ENCODE measurements at regions not wholly inside any gene's neighbourhood (a gene's known extent, or its start where the extent isn't known, plus 50 kb on each side); places are given as distances from the start of the nearest gene placed in this dataset.

- no peak for DNase-seq
These were observed 89.9 kb upstream of the RORA start for GRCh38 chr15:61318802-61319525.

DNA sequence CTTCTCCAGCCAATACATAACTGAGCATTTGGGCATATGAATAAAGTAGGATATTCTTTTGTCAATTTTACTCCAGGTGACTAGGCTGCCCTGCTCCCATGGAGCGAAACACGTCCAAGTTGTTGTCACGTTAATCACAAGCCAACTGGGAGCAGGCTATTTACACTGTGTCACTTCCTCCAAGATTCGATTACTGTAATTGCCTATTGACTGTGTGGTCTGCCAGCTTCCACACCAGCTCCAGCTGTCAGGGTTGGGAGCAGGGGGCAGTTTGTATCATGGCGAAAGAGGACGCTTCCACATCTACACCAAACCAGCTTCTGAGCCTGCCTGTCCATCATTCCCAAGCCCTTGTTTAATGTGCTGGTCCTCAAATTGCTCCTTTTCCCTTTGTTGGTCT, 89.2 kb upstream of the RORA start:
- DNase-seq, result peak; percentile 25

- no peak for DNase-seq
These were observed 86.4 kb upstream of the RORA start for GRCh38 chr15:61315471-61315870.

- DNase-seq, result no peak
These were observed 85.3 kb upstream of the RORA start for GRCh38 chr15:61314427-61314826.

GRCh38 chr15:61309617-61310016, 80.5 kb upstream of the RORA start:
- no peak for DNase-seq

GRCh38 chr15:61309031-61309511, 80.0 kb upstream of the RORA start:
- DNase-seq, result no peak

DNA sequence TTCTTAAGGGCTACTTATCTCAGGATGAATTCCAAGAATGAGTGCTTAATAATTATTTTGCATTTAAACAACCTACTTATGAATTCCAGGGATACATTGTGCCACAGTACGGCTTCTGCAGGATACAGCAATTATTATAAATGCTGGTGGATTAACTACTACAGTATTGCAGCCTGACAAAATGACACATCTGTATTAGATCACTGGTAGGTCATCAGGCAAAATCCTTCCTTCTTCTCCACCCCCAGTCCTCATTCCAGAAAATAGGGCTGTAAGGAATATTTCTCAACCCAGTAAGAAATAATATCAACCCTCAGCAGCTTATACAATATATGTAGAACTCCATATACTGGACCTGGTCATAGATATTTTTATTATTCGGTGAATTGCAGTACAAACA, 79.3 kb upstream of the RORA start:
- DNase-seq, result no peak

DNA sequence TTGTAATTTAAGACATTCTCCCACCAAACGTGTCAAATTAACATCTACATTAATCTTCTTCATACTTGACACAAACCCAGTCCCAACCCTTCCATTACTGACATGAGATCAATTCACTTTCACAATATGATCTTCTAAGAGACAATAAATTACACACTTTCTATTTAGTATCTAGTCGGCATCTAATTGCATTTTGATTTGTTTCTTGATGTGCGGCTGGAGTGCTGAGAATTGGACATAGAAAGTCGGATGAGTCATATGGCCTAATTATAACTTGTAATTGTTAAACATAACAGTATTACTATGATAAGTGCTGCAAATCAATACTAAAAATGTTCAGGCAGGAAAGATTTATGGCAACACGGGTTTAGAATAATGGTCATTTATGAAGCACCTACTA, 78.4 kb upstream of the RORA start:
- DNase-seq, result no peak

DNA sequence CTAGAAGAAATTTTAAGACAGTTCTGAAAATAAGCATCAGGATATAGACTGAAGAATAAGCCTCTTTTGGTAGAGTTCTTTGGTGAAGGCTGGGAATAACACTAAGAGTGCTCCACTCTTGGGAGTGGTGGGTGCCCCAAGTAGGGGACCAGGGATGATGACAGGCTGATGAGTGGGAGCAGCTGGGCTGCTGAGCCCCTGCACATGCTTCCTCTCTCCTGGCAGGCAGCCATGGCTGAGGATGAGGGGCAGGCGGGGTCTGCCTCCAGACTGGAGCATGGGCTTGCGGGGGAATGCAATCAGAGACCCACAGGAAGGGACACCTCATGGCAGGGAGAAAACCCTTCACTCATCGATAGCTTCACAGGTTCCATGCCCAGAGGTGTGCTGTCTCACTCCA, 72.6 kb upstream of the RORA start:
- no peak for DNase-seq

- DNase-seq, result no peak
These were observed 70.1 kb upstream of the RORA start for GRCh38 chr15:61299075-61299763.

GRCh38 chr15:61295239-61295638, 66.1 kb upstream of the RORA start:
- no peak for DNase-seq

DNA sequence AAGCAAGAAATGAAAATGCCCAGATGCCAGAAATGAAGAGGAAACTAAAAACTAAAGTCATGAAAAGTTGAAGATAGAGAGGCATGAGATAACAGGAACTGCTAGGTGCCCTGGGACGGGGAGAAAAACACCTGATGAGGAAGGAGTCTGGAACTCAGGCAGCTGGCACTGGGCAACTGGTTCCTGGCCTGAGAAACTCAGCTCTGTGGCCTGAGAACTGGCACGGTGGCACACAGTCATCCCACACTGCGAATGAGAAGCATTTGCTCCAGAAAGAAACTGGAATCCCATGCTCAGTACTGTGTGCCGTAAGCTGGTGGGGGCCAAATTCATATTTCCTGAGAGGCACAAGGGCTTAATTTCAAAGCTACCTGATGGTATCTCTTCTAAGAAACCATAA, 53.6 kb upstream of the RORA start:
- DNase-seq, result no peak

GRCh38 chr15:61281328-61281727, 52.2 kb upstream of the RORA start:
- no peak for DNase-seq

Data from NCI-H2029 treated with DMSO at 0.1 percent for 48 hours (cell line).